Rectal smooth muscle tissue (tissue), 1 donor: ENCODE measurements at regions not wholly inside any gene's neighbourhood (a gene's known extent, or its start where the extent isn't known, plus 50 kb on each side); places are given as distances from the start of the nearest gene placed in this dataset.

ENCODE experiments used
- H3K27ac ChIP-seq: one replicate; pipeline ENCODE4 v1.7.0; 2013; ENCODE audit warnings: low read depth, low read length, inconsistent platforms
- H3K27me3 ChIP-seq: one replicate; pipeline ENCODE4 v1.7.0; 2013; ENCODE audit warnings: low read length; ENCODE audit not compliant: control insufficient read depth, insufficient read depth
- H3K36me3 ChIP-seq: one replicate; pipeline ENCODE4 v1.7.0; 2013; ENCODE audit warnings: low read length; ENCODE audit not compliant: control insufficient read depth, insufficient read depth
- H3K4me1 ChIP-seq: one replicate; pipeline ENCODE4 v1.7.0; 2013; ENCODE audit warnings: low read length; ENCODE audit not compliant: control insufficient read depth, insufficient read depth
- H3K4me3 ChIP-seq: one replicate; pipeline ENCODE4 v1.7.0; 2013; ENCODE audit warnings: low read length
- H3K9ac ChIP-seq: one replicate; pipeline ENCODE4 v1.7.0; 2013; ENCODE audit warnings: low read length

DNA sequence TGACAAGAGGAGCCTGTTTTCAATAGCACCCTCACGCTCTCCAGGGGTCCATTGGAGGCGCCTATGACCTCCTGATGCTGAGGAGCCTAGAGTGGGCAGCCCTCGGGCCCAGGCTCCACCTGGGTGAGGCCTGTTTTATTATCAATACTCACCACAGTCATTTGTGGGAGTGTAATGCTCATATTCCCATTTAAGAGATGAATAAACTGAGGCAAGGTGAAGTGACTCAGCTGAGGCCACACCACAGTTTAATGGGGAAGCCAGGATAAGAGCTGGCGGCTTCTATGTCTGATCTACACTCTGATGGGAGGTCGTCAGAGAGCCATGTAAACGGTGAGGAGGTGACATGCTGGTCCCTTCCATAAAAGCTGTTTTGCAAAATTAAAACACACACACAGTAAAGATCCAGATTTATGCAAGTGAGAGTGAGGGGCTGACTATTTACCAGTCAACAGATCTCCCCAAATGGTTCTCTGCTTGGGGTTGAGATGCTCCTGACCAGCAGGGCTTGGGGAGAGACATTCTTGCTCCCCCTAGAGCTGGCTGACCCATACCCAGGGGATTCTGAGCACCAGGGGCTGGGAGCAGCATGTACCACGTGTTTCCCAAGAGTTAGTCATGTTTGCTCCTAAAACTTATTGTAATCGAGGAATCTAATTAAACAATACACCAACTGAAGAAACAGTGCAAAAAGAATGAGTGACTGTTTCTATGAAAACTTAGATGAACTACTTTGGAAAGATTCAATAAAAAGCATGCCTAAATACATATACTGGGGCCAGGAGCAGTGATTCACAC, 81.0 kb upstream of the INSIG1 start:
- Histone ChIP-seq H3K27ac (no peak overlapping the region), H3K4me3 (no peak overlapping the region), H3K9ac (no peak overlapping the region), H3K27me3 (peaks cover 6% of the 10 kb centered on the region), H3K36me3 (no peaks in the 10 kb centered on the region), H3K4me1 (no peaks in the 10 kb centered on the region)

DNA sequence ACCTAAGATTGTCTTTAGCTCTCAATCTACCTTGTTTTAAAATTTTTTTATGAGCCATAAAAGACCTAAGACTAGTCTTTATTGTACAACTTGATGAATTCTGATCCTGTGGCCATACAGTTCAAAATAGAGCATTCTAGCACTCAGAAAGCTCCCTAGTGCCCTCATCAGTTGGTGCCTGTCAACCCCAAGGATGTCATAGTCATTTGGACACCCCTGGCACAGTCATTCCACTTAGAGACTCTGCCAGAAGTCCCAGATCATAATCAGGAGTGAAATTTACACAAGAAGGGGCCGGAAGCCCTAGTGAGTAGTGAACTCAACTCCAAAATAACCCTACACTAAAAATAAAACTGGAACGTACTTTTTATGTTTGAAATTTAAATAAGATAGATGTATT, 80.0 kb upstream of the INSIG1 start:
- Histone ChIP-seq H3K4me1 (no peaks in the 10 kb centered on the region), H3K27ac (no peak overlapping the region), H3K4me3 (no peak overlapping the region), H3K9ac (no peak overlapping the region), H3K36me3 (no peaks in the 10 kb centered on the region), H3K27me3 (peaks cover 6% of the 10 kb centered on the region)

DNA sequence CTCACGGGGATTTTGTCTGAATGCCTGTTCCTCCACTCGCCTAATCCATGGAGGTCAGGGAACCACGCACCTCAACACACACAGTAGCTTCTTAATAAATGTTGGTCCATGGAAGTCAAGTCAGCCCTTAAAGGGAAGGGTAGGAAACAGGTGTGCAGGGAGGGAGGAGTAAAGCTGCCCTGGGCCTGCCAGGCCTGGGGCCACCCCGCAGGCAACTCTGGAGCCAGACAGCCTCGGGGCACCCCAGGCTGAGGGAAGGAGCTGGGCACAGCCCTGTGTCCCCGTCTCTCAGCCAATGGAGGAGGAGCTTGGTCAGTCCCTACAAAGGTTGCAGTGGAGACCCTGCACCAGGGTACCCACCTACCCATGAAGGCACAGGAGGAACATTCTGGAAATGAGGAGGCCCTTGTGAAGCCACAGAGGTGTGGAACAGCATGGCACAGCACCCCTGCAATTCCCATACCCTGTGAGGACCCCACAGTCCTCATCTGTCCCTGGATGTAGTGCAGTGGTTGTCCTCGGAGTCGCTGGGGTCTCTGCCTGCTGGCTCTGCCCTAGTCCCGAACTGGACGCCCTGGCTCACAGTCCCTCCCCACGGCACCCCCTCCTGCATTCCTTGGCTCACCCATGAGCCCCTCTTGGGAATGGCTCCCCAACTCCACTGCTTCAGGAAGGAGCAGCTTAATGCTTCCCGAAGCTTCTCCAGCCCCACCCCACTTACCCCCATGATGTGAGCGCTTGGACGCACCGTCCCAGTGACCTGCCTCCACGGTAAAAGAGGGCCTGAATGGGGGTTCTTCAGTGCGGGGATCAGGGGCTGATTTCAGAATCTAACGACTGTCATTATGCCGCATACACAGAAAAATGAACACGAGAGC, 79.2 kb upstream of the INSIG1 start:
- Histone ChIP-seq H3K4me3 (no peak overlapping the region), H3K36me3 (no peaks in the 10 kb centered on the region), H3K4me1 (no peaks in the 10 kb centered on the region), H3K9ac (no peak overlapping the region), H3K27ac (no peak overlapping the region), H3K27me3 (peaks cover 6% of the 10 kb centered on the region)

DNA sequence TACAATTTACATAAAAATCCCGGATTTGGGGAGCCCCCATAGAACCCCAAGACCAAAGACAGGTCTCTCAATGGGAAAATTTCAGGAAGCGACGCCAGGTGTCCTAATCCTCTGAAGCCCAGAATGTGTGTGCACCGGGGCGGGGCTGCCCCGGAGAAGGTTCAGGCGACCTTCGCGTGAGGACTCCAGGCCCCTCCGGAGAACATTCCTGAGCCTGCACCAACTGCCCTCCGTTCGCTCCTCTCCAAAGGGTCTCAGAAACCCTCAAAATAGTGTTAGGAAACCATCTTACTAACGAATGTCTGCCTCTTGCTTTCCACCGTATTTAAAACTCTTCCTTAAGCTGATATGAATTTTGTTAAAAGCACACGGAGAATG, 78.5 kb upstream of the INSIG1 start:
- Histone ChIP-seq H3K27me3 (peaks cover 5% of the 10 kb centered on the region), H3K36me3 (no peaks in the 10 kb centered on the region), H3K4me3 (no peak overlapping the region), H3K4me1 (no peaks in the 10 kb centered on the region), H3K9ac (no peak overlapping the region), H3K27ac (no peak overlapping the region)

DNA sequence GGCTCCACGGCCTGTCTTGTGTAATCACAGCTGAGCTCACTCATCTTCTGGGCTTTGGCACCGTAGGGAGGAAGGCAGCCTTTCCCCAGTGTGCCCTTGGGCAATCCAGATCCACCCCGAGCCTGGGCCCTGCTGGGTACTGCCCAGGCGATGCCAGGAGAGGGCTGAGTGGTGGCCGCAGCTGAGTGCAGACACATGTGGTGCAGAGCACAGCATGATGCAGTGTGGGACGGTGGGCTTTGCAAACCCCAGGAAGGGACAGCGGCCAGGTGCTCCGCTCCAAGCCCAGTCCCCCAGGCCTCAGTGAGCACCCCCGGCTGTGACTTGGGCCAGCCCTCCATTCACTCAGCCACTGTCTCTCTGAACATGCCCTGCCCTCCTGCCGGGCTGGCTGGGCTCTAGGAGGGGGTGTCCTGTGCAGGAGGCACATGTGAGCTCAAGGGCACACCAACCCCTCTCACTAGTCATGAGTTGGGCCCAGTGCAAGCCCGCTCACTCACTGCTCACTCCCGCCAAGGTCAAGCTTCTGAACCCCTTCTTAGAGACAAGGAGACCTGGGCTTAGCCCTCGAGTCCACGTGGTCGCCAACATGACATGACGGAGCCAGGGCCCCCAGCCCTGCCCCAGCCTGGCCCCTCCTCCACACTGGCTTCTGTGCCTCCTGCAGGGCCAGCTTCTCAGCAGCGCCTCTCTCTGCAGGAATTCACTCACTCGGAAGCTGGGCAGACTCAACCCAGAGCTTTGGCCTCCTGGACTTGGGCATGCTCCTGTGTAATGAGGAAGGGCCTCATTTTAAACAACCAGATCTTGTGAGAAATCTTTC, 77.5 kb upstream of the INSIG1 start:
- H3K27ac ChIP-seq, result no peak overlapping the region
- no peaks in the 10 kb centered on the region for H3K36me3 ChIP-seq
- H3K4me1 ChIP-seq, result no peaks in the 10 kb centered on the region
- no peaks in the 10 kb centered on the region for H3K27me3 ChIP-seq
- H3K9ac ChIP-seq, result no peak overlapping the region
- H3K4me3 ChIP-seq, result no peak overlapping the region

DNA sequence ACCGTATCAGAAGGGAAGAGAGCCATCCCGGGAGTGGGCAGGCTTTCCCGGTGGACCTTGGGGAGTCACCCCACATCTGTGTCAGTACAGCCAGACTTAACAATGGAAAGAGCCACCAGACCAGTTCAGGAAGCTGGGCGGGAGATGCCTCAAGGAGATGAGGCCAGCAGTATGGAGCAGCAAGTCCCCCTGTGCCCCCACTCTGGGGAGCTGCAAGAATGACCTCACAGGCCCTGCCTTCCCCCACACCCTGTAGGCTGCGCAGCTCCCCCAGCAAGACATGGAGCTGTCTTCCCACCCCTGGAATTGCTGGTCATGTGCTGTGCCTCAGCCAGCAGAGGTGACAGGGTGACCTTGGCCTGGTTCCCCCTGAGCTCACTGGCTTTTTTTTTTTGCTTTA, 76.8 kb upstream of the INSIG1 start:
- H3K36me3 ChIP-seq, result no peaks in the 10 kb centered on the region
- H3K4me3 ChIP-seq, result no peak overlapping the region
- H3K27me3 ChIP-seq, result peaks cover 3% of the 10 kb centered on the region
- H3K27ac ChIP-seq, result no peak overlapping the region
- no peak overlapping the region for H3K9ac ChIP-seq
- no peaks in the 10 kb centered on the region for H3K4me1 ChIP-seq

DNA sequence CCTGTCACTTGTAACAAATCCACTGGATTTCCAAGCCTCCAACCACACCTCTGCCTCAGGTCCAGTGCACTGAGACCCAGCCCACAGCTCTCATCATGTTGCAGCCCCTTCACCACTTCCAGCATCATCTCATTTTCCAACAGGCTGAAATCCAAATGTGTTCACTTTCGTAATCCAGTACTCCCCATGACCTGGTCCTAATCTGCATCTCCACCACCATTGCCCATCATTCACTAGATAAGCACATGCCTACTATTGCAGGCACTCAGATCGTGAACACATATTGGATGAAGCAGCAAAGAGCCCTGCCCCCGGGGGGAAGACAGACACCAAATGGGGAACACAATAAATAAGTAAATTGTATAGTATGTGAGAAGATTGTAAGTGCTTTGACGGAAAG, 76.1 kb upstream of the INSIG1 start:
- H3K9ac ChIP-seq, result no peak overlapping the region
- H3K4me1 ChIP-seq, result no peaks in the 10 kb centered on the region
- no peaks in the 10 kb centered on the region for H3K36me3 ChIP-seq
- H3K27me3 ChIP-seq, result peaks cover 3% of the 10 kb centered on the region
- no peak overlapping the region for H3K4me3 ChIP-seq
- H3K27ac ChIP-seq, result no peak overlapping the region

DNA sequence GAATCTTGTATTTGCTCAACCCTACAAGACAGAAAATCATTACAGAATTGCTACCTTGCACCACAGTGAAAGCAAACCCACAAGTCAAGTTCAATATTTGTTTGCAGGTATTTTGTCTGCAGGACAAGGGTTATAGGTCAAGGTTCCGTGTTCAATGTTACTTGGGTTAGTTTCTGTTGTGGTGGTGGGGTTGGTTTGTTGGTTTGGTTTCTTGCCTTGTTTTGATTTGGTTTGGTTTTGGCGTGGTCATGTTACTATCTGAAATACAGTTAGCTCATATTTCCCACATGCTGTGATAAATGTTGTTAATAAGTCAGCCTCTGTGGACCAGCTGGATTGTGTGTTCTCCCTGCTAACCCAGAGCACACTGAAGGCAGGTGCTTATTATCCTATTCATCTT, 75.6 kb upstream of the INSIG1 start:
- H3K9ac ChIP-seq, result no peak overlapping the region
- no peaks in the 10 kb centered on the region for H3K4me1 ChIP-seq
- no peak overlapping the region for H3K4me3 ChIP-seq
- H3K27me3 ChIP-seq, result peaks cover 3% of the 10 kb centered on the region
- no peaks in the 10 kb centered on the region for H3K36me3 ChIP-seq
- no peak overlapping the region for H3K27ac ChIP-seq

DNA sequence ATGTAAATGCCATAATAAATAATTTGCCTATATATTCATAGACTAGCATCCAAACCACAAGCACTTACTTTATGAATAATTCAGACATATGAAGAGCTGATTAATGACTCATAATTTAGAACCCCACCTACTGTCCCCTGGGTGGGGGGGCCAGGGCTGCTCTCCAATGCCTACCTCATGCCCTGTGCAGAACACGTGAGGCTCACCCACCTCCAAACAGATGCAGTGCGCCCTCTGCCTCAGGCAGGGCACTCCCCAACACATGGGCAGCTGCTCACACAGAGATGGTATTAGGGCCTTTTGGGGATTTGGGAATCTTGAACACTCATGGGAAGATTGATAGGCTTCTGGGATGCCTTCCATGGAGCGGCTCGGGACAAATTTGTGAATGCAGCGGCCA, 75.1 kb upstream of the INSIG1 start:
- Histone ChIP-seq H3K27ac (no peak overlapping the region), H3K36me3 (no peaks in the 10 kb centered on the region), H3K27me3 (peaks cover 3% of the 10 kb centered on the region), H3K9ac (no peak overlapping the region), H3K4me3 (no peak overlapping the region), H3K4me1 (no peaks in the 10 kb centered on the region)

DNA sequence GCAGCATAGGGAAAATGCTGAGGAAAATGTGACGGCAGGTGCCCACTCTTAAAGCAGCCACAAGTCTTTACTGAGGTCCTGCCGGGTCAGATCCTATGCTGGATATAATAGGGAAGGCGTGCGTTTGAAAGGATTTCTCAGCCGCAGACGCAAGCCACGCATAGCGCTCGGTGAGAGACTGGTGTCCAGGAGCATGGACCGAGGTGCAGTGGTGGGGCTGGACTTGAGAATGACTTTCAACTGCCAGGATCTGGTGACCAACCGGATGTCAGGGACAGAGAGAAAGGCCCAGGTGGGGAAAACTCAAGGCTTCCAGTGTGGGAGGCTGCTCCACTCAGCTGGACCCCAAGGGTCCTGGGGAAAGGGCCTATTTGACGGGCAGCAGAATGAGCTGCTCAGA, 74.7 kb upstream of the INSIG1 start:
- no peaks in the 10 kb centered on the region for H3K36me3 ChIP-seq
- no peak overlapping the region for H3K4me3 ChIP-seq
- H3K9ac ChIP-seq, result no peak overlapping the region
- H3K4me1 ChIP-seq, result no peaks in the 10 kb centered on the region
- H3K27me3 ChIP-seq, result peaks cover 3% of the 10 kb centered on the region
- no peak overlapping the region for H3K27ac ChIP-seq

DNA sequence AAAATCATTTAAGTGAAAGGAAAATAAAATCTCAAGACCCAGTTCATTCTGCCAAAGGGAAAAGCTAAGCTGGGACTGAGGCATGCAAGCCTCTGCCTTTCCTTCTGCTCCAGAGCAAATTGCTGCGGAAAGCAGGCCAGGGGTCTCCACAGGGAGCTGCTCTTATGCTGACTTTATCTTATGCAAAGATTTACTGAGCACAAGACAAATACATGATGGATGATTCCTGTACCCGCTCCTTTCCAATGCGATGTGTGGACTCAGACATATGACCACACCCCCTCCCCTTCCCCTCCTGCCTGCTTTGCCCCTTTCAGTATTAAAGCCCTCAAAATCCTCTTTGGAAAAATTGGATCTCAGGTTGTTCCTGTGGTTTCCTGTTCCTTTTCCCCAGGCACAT, 74.2 kb upstream of the INSIG1 start:
- Histone ChIP-seq H3K27me3 (peaks cover 3% of the 10 kb centered on the region), H3K4me3 (no peak overlapping the region), H3K9ac (no peak overlapping the region), H3K27ac (no peak overlapping the region), H3K4me1 (no peaks in the 10 kb centered on the region), H3K36me3 (no peaks in the 10 kb centered on the region)

DNA sequence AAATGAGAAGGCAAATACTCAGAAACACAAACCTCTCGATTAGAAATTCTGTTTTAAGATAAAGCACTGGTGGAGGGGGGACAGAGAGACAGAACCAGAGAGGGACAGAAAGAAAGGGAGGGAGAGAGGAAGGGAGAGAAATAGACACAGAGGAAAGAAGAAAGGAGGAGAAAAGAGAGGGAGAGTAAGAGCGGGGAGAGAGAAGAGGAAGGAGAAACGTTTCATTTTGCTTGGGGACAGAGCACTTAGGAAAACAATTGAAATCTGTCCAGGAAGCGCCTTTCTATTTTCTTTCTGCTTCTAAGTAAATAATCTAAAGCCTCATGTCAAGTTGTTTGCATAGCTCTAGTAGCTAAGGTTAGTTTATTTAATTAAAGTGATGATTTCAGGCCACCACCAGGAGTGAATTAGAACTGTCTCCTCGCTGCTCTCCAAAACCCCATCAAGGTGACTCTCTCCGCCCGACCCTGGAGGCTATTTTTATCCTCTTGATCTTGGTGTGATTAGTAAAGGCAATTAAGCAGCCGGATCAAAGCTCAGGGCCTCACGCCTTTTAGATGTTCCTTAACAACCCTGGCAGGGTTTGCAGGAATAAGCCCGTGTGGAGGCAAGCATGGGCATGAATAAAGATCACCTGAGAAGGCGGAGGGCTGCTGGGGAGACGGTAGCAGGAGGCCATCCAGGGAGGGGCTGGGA, 73.4 kb upstream of the INSIG1 start:
- Histone ChIP-seq H3K4me1 (no peaks in the 10 kb centered on the region), H3K27me3 (peaks cover 3% of the 10 kb centered on the region), H3K36me3 (no peaks in the 10 kb centered on the region), H3K27ac (no peak overlapping the region), H3K4me3 (no peak overlapping the region), H3K9ac (no peak overlapping the region)
